ENCODE measurements at regions not wholly inside any gene's neighbourhood (a gene's known extent, or its start where the extent isn't known, plus 50 kb on each side); places are given as distances from the start of the nearest gene placed in this dataset.
"Not testable (repeated sequence)": the region's sequence is repeated elsewhere in the genome, so short reads cannot be mapped to it uniquely, and the experiment has no call there.

DNA sequence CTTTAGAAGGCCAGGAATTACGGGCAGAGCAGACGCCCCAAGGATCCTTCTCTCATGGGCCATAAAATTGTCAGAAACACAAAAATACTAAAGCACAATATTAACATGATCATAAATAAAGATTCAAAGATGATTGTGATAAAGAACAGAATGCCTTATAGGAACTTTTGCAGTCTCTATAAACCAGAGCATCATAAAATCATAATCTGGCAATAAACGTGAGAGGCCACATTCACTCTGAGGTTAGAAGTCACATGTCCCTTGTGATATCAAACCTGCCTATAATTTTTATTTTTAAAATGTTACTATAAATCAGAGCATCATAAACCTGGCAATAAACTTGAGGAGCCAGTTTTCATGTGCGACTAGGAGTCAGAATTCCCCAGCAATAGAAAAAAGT, 100.5 kb downstream of the ZBTB18 start:
- FAIRE-seq (no peak), DNase-seq (no peak)
- Histone ChIP-seq H3K27me3 (ENCODE audit: control insufficient read depth in 3 of 3, insufficient read depth in 3 of 3, low read length in 3 of 3) (no peaks in the 10 kb centered on the region), H3K27ac (ENCODE audit: low read depth in 1 of 3, low read length in 2 of 3) (no peak overlapping the region), H3K4me3 (ENCODE audit: low read depth in 1 of 3, low read length in 3 of 3) (no peak overlapping the region), H3K4me1 (ENCODE audit: control insufficient read depth in 3 of 3, insufficient read depth in 2 of 3, low read depth in 1 of 3, low read length in 2 of 3) (no peaks in the 10 kb centered on the region), H3K36me3 (ENCODE audit: control insufficient read depth in 3 of 3, insufficient read depth in 2 of 3, low read depth in 1 of 3, low read length in 3 of 3) (no peaks in the 10 kb centered on the region), H3K9me3 (ENCODE audit: control insufficient read depth in 2 of 2, insufficient read depth in 1 of 2, low read depth in 1 of 2, low read length in 1 of 2) (no peaks in the 10 kb centered on the region)
- WGBS, 3 donors, result 17 to 53% (median 38%) methylated on average over 4 of the region's 4 CpGs

DNA sequence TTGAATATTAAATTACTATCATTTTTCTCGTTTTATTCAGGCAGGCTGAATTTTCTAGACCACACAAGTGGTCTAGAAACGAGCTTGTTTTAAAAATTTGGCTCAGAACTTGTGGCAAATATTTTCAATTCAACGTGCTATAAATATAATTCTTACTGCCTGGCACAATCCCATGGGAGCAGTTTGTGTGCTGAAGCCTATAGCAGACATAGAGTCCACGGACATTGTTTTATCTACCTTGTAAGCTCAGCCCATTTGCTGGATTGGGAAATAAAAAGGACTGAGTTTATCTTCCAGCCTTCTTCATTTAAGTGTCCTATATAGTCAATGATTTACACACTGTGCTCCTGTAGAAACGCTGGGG, 103.4 kb downstream of the ZBTB18 start:
- Histone ChIP-seq H3K27me3 (ENCODE audit: control insufficient read depth in 3 of 3, insufficient read depth in 3 of 3, low read length in 3 of 3) (no peaks in the 10 kb centered on the region), H3K4me3 (ENCODE audit: low read depth in 1 of 3, low read length in 3 of 3) (no peak overlapping the region), H3K9me3 (ENCODE audit: control insufficient read depth in 2 of 2, insufficient read depth in 1 of 2, low read depth in 1 of 2, low read length in 1 of 2) (no peaks in the 10 kb centered on the region), H3K27ac (ENCODE audit: low read depth in 1 of 3, low read length in 2 of 3) (no peak overlapping the region), H3K36me3 (ENCODE audit: control insufficient read depth in 3 of 3, insufficient read depth in 2 of 3, low read depth in 1 of 3, low read length in 3 of 3) (no peaks in the 10 kb centered on the region), H3K4me1 (ENCODE audit: control insufficient read depth in 3 of 3, insufficient read depth in 2 of 3, low read depth in 1 of 3, low read length in 2 of 3) (no peaks in the 10 kb centered on the region)
- 50 to 53% (median 51%) methylated on average over 5 of the region's 5 CpGs for WGBS, 3 donors
- DNase-seq (no peak), FAIRE-seq (no peak)

- WGBS, 3 donors, result 73 to 83% (median 78%) methylated on average over 21 of the region's 21 CpGs
- Histone ChIP-seq H3K4me1 (ENCODE audit: control insufficient read depth in 3 of 3, insufficient read depth in 2 of 3, low read depth in 1 of 3, low read length in 2 of 3) (no peaks in the 10 kb centered on the region), H3K27ac (ENCODE audit: low read depth in 1 of 3, low read length in 2 of 3) (no peak overlapping the region), H3K36me3 (ENCODE audit: control insufficient read depth in 3 of 3, insufficient read depth in 2 of 3, low read depth in 1 of 3, low read length in 3 of 3) (no peaks in the 10 kb centered on the region), H3K4me3 (ENCODE audit: low read depth in 1 of 3, low read length in 3 of 3) (no peak overlapping the region), H3K27me3 (ENCODE audit: control insufficient read depth in 3 of 3, insufficient read depth in 3 of 3, low read length in 3 of 3) (no peaks in the 10 kb centered on the region), H3K9me3 (ENCODE audit: control insufficient read depth in 2 of 2, insufficient read depth in 1 of 2, low read depth in 1 of 2, low read length in 1 of 2) (no peaks in the 10 kb centered on the region)
- FAIRE-seq (no peak), DNase-seq (peak in 1 of 2 donors; percentile 8)
Measured at GRCh38 chr1:244154872-244155531, 103.9 kb downstream of the ZBTB18 start.

GRCh38 chr1:244155661-244156060, 104.6 kb downstream of the ZBTB18 start:
- no peak for DNase-seq
- no peaks in the 10 kb centered on the region for H3K4me1 ChIP-seq (ENCODE audit: control insufficient read depth in 3 of 3, insufficient read depth in 2 of 3, low read depth in 1 of 3, low read length in 2 of 3)
- no peak overlapping the region for H3K4me3 ChIP-seq (ENCODE audit: low read depth in 1 of 3, low read length in 3 of 3)
- H3K9me3 ChIP-seq (ENCODE audit: control insufficient read depth in 2 of 2, insufficient read depth in 1 of 2, low read depth in 1 of 2, low read length in 1 of 2), result no peaks in the 10 kb centered on the region
- H3K27me3 ChIP-seq (ENCODE audit: control insufficient read depth in 3 of 3, insufficient read depth in 3 of 3, low read length in 3 of 3), result no peaks in the 10 kb centered on the region
- H3K27ac ChIP-seq (ENCODE audit: low read depth in 1 of 3, low read length in 2 of 3), result no peak overlapping the region
- no peaks in the 10 kb centered on the region for H3K36me3 ChIP-seq (ENCODE audit: control insufficient read depth in 3 of 3, insufficient read depth in 2 of 3, low read depth in 1 of 3, low read length in 3 of 3)
- FAIRE-seq, result no peak
- WGBS, 3 donors, result 88 to 94% (median 90%) methylated on average over 11 of the region's 11 CpGs

DNA sequence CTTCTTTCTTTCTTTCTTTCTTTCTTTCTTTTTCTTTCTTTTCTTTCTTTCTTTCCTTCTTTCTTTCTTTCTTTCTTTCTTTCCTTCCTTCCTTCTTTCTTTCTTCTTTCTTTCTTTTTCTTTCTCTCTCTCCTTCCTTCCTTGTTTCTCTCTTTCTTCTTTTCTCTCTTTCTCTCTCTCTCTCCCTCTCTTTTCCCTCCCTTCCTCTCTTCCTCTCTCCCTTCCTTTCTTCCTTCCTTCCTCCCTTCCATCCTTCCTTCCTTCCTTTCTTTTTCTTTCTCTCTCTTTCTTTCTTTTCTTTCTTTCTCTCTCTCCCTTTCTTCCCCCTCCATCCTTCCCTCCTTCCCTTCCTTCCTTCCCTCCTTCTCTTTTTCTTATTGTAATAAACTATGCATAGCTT, 105.5 kb downstream of the ZBTB18 start:
- H3K27ac ChIP-seq (ENCODE audit: low read depth in 1 of 3, low read length in 2 of 3); FAIRE-seq; H3K4me1 ChIP-seq (ENCODE audit: control insufficient read depth in 3 of 3, insufficient read depth in 2 of 3, low read depth in 1 of 3, low read length in 2 of 3); H3K9me3 ChIP-seq (ENCODE audit: control insufficient read depth in 2 of 2, insufficient read depth in 1 of 2, low read depth in 1 of 2, low read length in 1 of 2); H3K27me3 ChIP-seq (ENCODE audit: control insufficient read depth in 3 of 3, insufficient read depth in 3 of 3, low read length in 3 of 3); H3K36me3 ChIP-seq (ENCODE audit: control insufficient read depth in 3 of 3, insufficient read depth in 2 of 3, low read depth in 1 of 3, low read length in 3 of 3); H3K4me3 ChIP-seq (ENCODE audit: low read depth in 1 of 3, low read length in 3 of 3); DNase-seq: not testable (repeated sequence)

DNA sequence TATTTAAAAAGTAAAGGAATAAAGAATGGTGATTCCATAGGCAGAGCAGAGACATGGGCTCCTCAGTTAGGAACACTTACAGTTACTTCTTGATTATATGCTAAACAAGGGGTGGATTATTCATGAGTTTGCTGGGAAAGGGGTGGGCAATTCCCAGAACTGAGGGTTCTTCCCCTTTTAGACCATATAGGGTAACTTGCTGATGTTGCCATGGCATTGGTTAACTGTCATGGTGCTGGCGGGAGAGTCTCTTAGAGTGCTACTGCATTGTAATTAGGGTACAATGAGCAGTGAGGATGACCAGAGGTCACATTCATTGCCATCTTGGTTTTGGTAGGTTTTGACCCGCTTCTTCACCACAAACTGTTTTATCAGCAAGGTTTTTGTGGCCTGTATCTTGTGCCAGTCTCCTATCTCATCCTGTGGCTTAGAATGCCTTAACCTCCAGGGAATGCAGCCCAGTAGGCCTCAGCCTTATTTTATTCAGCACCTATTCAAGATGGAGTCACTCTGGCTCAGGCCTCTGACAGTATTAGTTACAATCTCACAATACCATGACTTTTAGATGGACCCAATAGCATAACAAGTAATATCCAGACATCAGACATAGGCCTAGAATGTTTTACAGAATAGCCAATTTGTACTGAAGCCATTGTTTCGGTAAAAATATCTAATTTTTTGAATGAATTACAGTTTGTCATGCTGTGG, 106.8 kb downstream of the ZBTB18 start:
- H3K27ac ChIP-seq (ENCODE audit: low read depth in 1 of 3, low read length in 2 of 3), result no peak overlapping the region
- DNase-seq (no peak), FAIRE-seq (no peak)
- H3K27me3 ChIP-seq (ENCODE audit: control insufficient read depth in 3 of 3, insufficient read depth in 3 of 3, low read length in 3 of 3), result no peaks in the 10 kb centered on the region
- H3K36me3 ChIP-seq (ENCODE audit: control insufficient read depth in 3 of 3, insufficient read depth in 2 of 3, low read depth in 1 of 3, low read length in 3 of 3), result no peaks in the 10 kb centered on the region
- no peaks in the 10 kb centered on the region for H3K9me3 ChIP-seq (ENCODE audit: control insufficient read depth in 2 of 2, insufficient read depth in 1 of 2, low read depth in 1 of 2, low read length in 1 of 2)
- WGBS, 3 donors, result 88 to 91% (median 91%) methylated on average over 3 of the region's 3 CpGs
- H3K4me3 ChIP-seq (ENCODE audit: low read depth in 1 of 3, low read length in 3 of 3), result no peak overlapping the region
- H3K4me1 ChIP-seq (ENCODE audit: control insufficient read depth in 3 of 3, insufficient read depth in 2 of 3, low read depth in 1 of 3, low read length in 2 of 3), result no peaks in the 10 kb centered on the region

DNA sequence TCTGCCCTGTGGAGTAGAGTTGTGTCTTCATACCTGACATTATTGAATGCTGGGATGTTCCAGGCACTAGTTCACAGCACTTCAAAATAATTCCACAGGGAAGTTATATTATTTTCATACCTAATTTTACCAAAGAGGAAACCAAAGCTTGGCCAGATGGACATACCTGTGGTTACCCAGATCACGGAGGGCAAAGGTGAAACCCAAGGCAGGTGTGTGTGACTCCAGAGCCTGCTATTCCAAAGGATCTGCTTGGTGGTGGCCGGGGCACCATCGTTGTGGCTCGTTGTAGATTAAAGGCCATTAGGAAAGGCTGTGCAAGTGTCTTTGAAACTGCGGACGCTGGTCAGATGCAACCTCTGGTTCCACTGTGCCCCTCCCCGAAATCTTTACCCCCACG, 108.6 kb downstream of the ZBTB18 start:
- WGBS, 3 donors, result 75 to 88% (median 80%) methylated on average over 8 of the region's 8 CpGs
- no peak for DNase-seq
- Histone ChIP-seq H3K36me3 (ENCODE audit: control insufficient read depth in 3 of 3, insufficient read depth in 2 of 3, low read depth in 1 of 3, low read length in 3 of 3) (no peaks in the 10 kb centered on the region), H3K27ac (ENCODE audit: low read depth in 1 of 3, low read length in 2 of 3) (no peak overlapping the region), H3K4me1 (ENCODE audit: control insufficient read depth in 3 of 3, insufficient read depth in 2 of 3, low read depth in 1 of 3, low read length in 2 of 3) (no peaks in the 10 kb centered on the region), H3K27me3 (ENCODE audit: control insufficient read depth in 3 of 3, insufficient read depth in 3 of 3, low read length in 3 of 3) (no peaks in the 10 kb centered on the region), H3K4me3 (ENCODE audit: low read depth in 1 of 3, low read length in 3 of 3) (no peak overlapping the region), H3K9me3 (ENCODE audit: control insufficient read depth in 2 of 2, insufficient read depth in 1 of 2, low read depth in 1 of 2, low read length in 1 of 2) (no peaks in the 10 kb centered on the region)
- no peak for FAIRE-seq

DNA sequence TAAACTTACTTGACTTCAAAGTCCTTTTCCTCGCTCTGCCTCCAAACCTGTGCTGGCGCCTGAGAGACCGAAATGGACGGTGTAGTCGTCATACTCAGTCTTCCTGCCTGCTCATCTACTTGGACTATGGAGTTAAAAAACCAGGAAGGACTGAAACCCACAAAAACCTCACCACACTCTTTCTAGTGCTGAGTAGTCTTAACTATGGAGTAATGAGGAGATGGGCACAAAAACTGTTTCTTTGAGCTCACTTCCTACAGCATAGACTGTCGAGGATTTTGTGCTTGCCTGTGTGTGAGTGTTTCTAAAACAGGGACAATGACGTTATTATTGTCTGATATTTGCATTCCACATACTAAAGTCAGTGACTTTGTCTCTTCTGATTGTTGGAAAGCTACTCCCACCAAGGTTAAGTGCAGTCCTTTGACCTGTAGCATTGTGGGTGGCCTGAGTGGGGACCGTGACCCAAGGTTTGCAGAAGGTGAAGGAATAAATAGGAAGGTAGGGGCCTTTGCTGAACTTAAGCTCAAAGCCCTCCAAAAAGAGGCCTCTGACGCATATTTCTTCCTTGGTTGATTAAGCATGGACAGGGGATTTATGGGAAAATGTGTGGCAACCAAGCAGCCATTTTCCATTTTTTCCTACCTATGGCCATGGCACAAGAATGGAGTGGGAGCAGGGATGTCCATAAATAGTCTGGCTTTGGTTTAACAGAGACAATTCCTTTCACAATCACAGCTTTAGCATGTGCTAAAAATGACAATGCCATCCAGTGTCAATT, 109.6 kb downstream of the ZBTB18 start:
- Histone ChIP-seq H3K27me3 (ENCODE audit: control insufficient read depth in 3 of 3, insufficient read depth in 3 of 3, low read length in 3 of 3) (no peaks in the 10 kb centered on the region), H3K4me3 (ENCODE audit: low read depth in 1 of 3, low read length in 3 of 3) (no peak overlapping the region), H3K4me1 (ENCODE audit: control insufficient read depth in 3 of 3, insufficient read depth in 2 of 3, low read depth in 1 of 3, low read length in 2 of 3) (no peaks in the 10 kb centered on the region), H3K9me3 (ENCODE audit: control insufficient read depth in 2 of 2, insufficient read depth in 1 of 2, low read depth in 1 of 2, low read length in 1 of 2) (no peaks in the 10 kb centered on the region), H3K36me3 (ENCODE audit: control insufficient read depth in 3 of 3, insufficient read depth in 2 of 3, low read depth in 1 of 3, low read length in 3 of 3) (no peaks in the 10 kb centered on the region), H3K27ac (ENCODE audit: low read depth in 1 of 3, low read length in 2 of 3) (no peak overlapping the region)
- FAIRE-seq, result no peak
- WGBS, 3 donors, result 80 to 91% (median 84%) methylated on average over 9 of the region's 9 CpGs
- DNase-seq, result no peak
